ENCODE measurements at regions not wholly inside any gene's neighbourhood (a gene's known extent, or its start where the extent isn't known, plus 50 kb on each side); places are given as distances from the start of the nearest gene placed in this dataset.

DNA sequence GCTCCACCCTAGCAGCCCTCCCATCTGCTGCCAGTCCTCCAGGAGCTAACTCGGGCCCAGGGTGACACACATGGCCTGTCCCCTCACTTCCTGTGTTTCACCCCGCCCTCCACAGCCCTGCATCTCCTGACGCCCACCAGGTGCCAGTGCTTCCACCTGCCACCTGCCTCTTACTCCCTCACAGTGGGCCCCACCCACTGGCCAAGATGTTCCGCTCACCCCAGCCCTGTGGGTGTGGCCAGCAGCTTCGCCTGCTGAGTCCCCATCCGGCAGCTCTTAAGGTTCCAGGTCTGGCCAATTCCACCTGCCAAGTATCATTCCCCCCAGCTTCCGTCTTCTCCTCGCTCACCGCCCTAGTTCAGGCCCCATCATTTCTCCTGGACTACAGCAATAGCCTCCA lies 184.1 kb downstream of the MBOAT1 start:
- DNase-seq (ENCODE audit: low read depth, low spot score), result no peak
- Histone ChIP-seq H3K4me3 (replicated peaks in 1 of 3; ENCODE audit: insufficient read depth in 1 of 3, low read depth in 1 of 3, low read length in 3 of 3) (no peak overlapping the region), H3K4me1 (ENCODE audit: control insufficient read depth, extremely low read depth, insufficient read depth, low read length) (no peaks in the 10 kb centered on the region), H2AFZ (ENCODE audit: low read depth, low read length) (no peak overlapping the region), H3K4me2 (ENCODE audit: insufficient read depth, low read length) (no peak overlapping the region), H3K27me3 (ENCODE audit: control insufficient read depth in 2 of 2, insufficient read depth in 2 of 2, low read length in 2 of 2) (no peaks in the 10 kb centered on the region), H3K9me3 (replicated peaks; ENCODE audit: control insufficient read depth, insufficient read depth, low read length) (no peaks in the 10 kb centered on the region), H3K27ac (ENCODE audit: insufficient read depth, low read depth, low read length) (no peak overlapping the region), H3K36me3 (ENCODE audit: control insufficient read depth in 2 of 2, extremely low read depth in 1 of 2, insufficient read depth in 2 of 2, low read length in 2 of 2) (no peaks in the 10 kb centered on the region), H3K79me2 (ENCODE audit: control insufficient read depth, insufficient read depth, low read length) (no peaks in the 10 kb centered on the region), H3K9ac (replicated peaks; ENCODE audit: extremely low read depth, insufficient read depth, low read length) (no peak overlapping the region), H4K20me1 (replicated peaks; ENCODE audit: control insufficient read depth, extremely low read depth, insufficient read depth, low read length) (no peaks in the 10 kb centered on the region), H3K9me1 (replicated peaks; ENCODE audit: control insufficient read depth, extremely low read depth, insufficient read depth, low read length) (no peaks in the 10 kb centered on the region)
- ChIA-PET CTCF (no interaction called here), POLR2A (no interaction called here)
- intact Hi-C loops (cut with micrococcal nuclease) (no loop called here), dilution Hi-C loops (cut with MboI; ENCODE audit: extremely low pct_ligation_motif_present, low sequenced_read_pairs) (no loop called here)
- no peak for TF ChIP-seq JUN (IDR thresholded peaks at IDR 0.05; ENCODE audit: borderline replicate concordance, insufficient read depth, insufficient read length, low read depth)
- no peak for TF ChIP-seq EZH2 (IDR thresholded peaks at IDR 0.05; ENCODE audit: borderline replicate concordance, low read depth, low read length, severe bottlenecking)
- TF ChIP-seq, protein P1, sequence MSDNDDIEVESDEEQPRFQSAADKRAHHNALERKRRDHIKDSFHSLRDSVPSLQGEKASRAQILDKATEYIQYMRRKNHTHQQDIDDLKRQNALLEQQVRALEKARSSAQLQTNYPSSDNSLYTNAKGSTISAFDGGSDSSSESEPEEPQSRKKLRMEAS (IDR thresholded peaks at IDR 0.05; ENCODE audit: insufficient read depth, insufficient read length), result no peak
- no peak for TF ChIP-seq POLR2A (IDR thresholded peaks at IDR 0.05; ENCODE audit: low read depth, low read length)
- no peak for TF ChIP-seq MYC (IDR thresholded peaks at IDR 0.05; ENCODE audit: low read depth, low read length)
- no peak for FAIRE-seq
- BruUV-seq (replicated peaks), result no TSS peak

DNA sequence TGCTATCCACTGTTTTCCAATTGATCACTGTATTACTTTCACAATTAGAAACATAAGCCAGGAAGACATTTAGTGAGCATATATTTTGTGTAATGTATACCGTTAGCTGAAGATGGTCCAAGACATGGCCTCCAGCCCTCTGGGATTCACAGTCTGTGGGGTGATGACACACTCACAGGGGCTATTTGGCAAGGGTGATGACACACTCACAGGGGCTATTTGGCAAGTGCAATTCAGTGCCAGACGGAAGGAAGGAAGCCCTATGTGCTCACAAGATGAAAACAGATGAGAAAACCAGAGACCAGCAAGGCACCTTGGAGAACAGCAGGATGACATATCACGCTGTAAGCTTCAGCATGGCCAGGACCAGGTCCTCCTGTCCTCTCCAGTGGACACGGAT lies 183.7 kb downstream of the MBOAT1 start:
- FAIRE-seq, result no peak
- H3K4me3 ChIP-seq (replicated peaks in 1 of 3; ENCODE audit: insufficient read depth in 1 of 3, low read depth in 1 of 3, low read length in 3 of 3), result no peak overlapping the region
- no peaks in the 10 kb centered on the region for H3K27me3 ChIP-seq (ENCODE audit: control insufficient read depth in 2 of 2, insufficient read depth in 2 of 2, low read length in 2 of 2)
- H3K79me2 ChIP-seq (ENCODE audit: control insufficient read depth, insufficient read depth, low read length), result no peaks in the 10 kb centered on the region
- intact Hi-C loops (cut with micrococcal nuclease), result no loop called here
- CTCF ChIA-PET, result no interaction called here
- no peak for TF ChIP-seq EZH2 (IDR thresholded peaks at IDR 0.05; ENCODE audit: borderline replicate concordance, low read depth, low read length, severe bottlenecking)
- TF ChIP-seq GATA2 (IDR thresholded peaks at IDR 0.05; ENCODE audit: insufficient read depth, insufficient read length, low read depth, low read length), result no peak
- no peak for TF ChIP-seq MYC (IDR thresholded peaks at IDR 0.05; ENCODE audit: low read depth, low read length)
- TF ChIP-seq, protein P1 (IDR thresholded peaks at IDR 0.05; ENCODE audit: insufficient read depth, insufficient read length), result no peak
- TF ChIP-seq POLR2A (IDR thresholded peaks at IDR 0.05; ENCODE audit: low read depth, low read length), result no peak
- no peak for TF ChIP-seq JUN (IDR thresholded peaks at IDR 0.05; ENCODE audit: borderline replicate concordance, insufficient read depth, insufficient read length, low read depth)
- TF ChIP-seq CTCF (IDR thresholded peaks at IDR 0.05; ENCODE audit: extremely low read depth in 1 of 2, insufficient read depth in 1 of 2, low read depth in 1 of 2, low read length in 2 of 2), result no peak
- TF ChIP-seq POLR2AphosphoS5 (IDR thresholded peaks at IDR 0.05; ENCODE audit: insufficient read depth, low read depth, low read length), result no peak
- no peak for TF ChIP-seq FOS (IDR thresholded peaks at IDR 0.05; ENCODE audit: borderline replicate concordance, insufficient read depth, low read length)
- H3K9me1 ChIP-seq (replicated peaks; ENCODE audit: control insufficient read depth, extremely low read depth, insufficient read depth, low read length), result no peaks in the 10 kb centered on the region
- POLR2A ChIA-PET, result no interaction called here
- H3K9me3 ChIP-seq (replicated peaks; ENCODE audit: control insufficient read depth, insufficient read depth, low read length), result no peaks in the 10 kb centered on the region
- dilution Hi-C loops (cut with MboI; ENCODE audit: extremely low pct_ligation_motif_present, low sequenced_read_pairs), result no loop called here
- no peak overlapping the region for H3K9ac ChIP-seq (replicated peaks; ENCODE audit: extremely low read depth, insufficient read depth, low read length)
- no peaks in the 10 kb centered on the region for H3K36me3 ChIP-seq (ENCODE audit: control insufficient read depth in 2 of 2, extremely low read depth in 1 of 2, insufficient read depth in 2 of 2, low read length in 2 of 2)
- no peaks in the 10 kb centered on the region for H3K4me1 ChIP-seq (ENCODE audit: control insufficient read depth, extremely low read depth, insufficient read depth, low read length)
- no peak for DNase-seq (ENCODE audit: low read depth, low spot score)
- H4K20me1 ChIP-seq (replicated peaks; ENCODE audit: control insufficient read depth, extremely low read depth, insufficient read depth, low read length), result no peaks in the 10 kb centered on the region
- no TSS peak for BruUV-seq (replicated peaks)
- H3K27ac ChIP-seq (ENCODE audit: insufficient read depth, low read depth, low read length), result no peak overlapping the region
- H2AFZ ChIP-seq (ENCODE audit: low read depth, low read length), result no peak overlapping the region
- H3K4me2 ChIP-seq (ENCODE audit: insufficient read depth, low read length), result no peak overlapping the region
